GM18519 (cell line): ENCODE measurements at regions not wholly inside any gene's neighbourhood (a gene's known extent, or its start where the extent isn't known, plus 50 kb on each side); places are given as distances from the start of the nearest gene placed in this dataset.

ENCODE experiments used
- ATAC-seq: cut with Tn5 transposase; IDR thresholded peaks from one replicate; pipeline ENCODE4 v1.9.1; 2021; ENCODE audit warnings: mild to moderate bottlenecking, moderate library complexity; ENCODE audit not compliant: unreplicated experiment, low FRiP score

- ATAC-seq: no peak
Observed at GRCh38 chr4:148510211-148510610, 68.0 kb upstream of the NR3C2 start.

GRCh38 chr4:148503681-148504080 is 61.5 kb upstream of the NR3C2 start:
- ATAC-seq: no peak

DNA sequence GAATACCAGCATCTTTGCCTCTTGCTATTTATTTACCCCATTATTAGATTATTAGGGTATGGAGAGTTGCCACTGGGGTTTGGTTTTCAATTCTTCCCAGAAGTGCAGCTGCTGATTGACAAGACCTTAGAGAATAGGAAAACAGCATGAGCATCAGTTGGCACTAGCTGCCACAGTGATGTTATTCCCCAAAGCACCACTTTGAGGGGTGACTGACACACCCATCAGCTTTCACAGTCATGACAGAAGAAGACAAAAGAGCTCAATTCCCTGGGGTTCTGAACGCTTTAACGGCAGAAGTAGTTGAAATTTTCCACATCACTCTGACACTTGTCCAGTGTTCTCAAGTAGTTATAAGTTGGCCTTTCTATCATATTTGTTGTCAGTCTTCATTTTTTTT is 55.0 kb upstream of the NR3C2 start:
- ATAC-seq: no peak

DNA sequence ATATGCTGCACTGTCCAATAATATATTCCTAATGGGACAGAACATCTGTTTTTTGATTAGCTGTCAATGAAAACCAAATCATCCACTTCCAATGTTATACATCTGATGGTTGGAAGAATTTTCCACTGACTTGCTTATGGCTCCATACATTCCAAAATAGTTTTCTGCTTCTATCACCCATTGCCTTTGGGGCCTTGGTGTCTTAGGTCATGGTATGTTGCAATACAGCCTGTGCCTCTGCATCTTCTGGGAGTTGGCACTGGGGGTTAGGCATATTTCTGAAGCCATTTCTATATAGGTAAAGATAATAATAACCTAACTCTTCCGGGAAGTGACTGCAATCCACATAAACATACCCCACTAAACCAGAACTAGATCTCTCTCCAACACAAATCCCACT is 53.2 kb upstream of the NR3C2 start:
- ATAC-seq: no peak
